Fibroblast of skin of abdomen (primary cell): ENCODE measurements at regions not wholly inside any gene's neighbourhood (a gene's known extent, or its start where the extent isn't known, plus 50 kb on each side); places are given as distances from the start of the nearest gene placed in this dataset.
"Not testable (repeated sequence)": the region's sequence is repeated elsewhere in the genome, so short reads cannot be mapped to it uniquely, and the experiment has no call there.

Experiments used
- DNase-seq: peaks from one replicate; pipeline ENCODE4 v3.0.0-alpha.2; 2013

GRCh38 chr3:180421721-180422120 lies 180.2 kb upstream of the TTC14 start:
- no peak for DNase-seq

GRCh38 chr3:180424305-180424704 lies 177.7 kb upstream of the TTC14 start:
- DNase-seq, result not testable (repeated sequence)

- no peak for DNase-seq
Measured at GRCh38 chr3:180430896-180431295, 171.1 kb upstream of the TTC14 start.

- peak; percentile 84 for DNase-seq
Measured at GRCh38 chr3:180433152-180433551, 168.8 kb upstream of the TTC14 start.

- DNase-seq, result peak; percentile 41
Measured at GRCh38 chr3:180447136-180447535, 154.8 kb upstream of the TTC14 start.

- DNase-seq, result not testable (repeated sequence)
Measured at GRCh38 chr3:180448407-180448806, 153.6 kb upstream of the TTC14 start.

GRCh38 chr3:180457225-180457624 lies 144.7 kb upstream of the TTC14 start:
- no peak for DNase-seq

- peak; percentile 10 for DNase-seq
Measured at GRCh38 chr3:180466401-180467011, 135.5 kb upstream of the TTC14 start.

- DNase-seq, result peak; percentile 3
Measured at GRCh38 chr3:180467177-180467576, 134.8 kb upstream of the TTC14 start.

GRCh38 chr3:180469149-180469548 lies 132.8 kb upstream of the TTC14 start:
- no peak for DNase-seq

GRCh38 chr3:180478695-180479094 lies 123.3 kb upstream of the TTC14 start:
- no peak for DNase-seq

- DNase-seq, result no peak
Measured at GRCh38 chr3:180492047-180492446, 109.9 kb upstream of the TTC14 start.

GRCh38 chr3:180496995-180497394 lies 105.0 kb upstream of the TTC14 start:
- no peak for DNase-seq

GRCh38 chr3:180516368-180516767 lies 85.6 kb upstream of the TTC14 start:
- DNase-seq, result no peak

GRCh38 chr3:180523040-180523439 lies 78.9 kb upstream of the TTC14 start:
- DNase-seq, result no peak

GRCh38 chr3:180528843-180529242 lies 73.1 kb upstream of the TTC14 start:
- no peak for DNase-seq

- DNase-seq, result no peak
Measured at GRCh38 chr3:180529778-180530177, 72.2 kb upstream of the TTC14 start.

- no peak for DNase-seq
Measured at GRCh38 chr3:180530276-180530675, 71.7 kb upstream of the TTC14 start.

GRCh38 chr3:180531303-180532278 lies 70.4 kb upstream of the TTC14 start:
- no peak for DNase-seq

GRCh38 chr3:180534828-180535227 lies 67.1 kb upstream of the TTC14 start:
- no peak for DNase-seq

- DNase-seq, result no peak
Measured at GRCh38 chr3:180538493-180538892, 63.5 kb upstream of the TTC14 start.

GRCh38 chr3:180543877-180544276 lies 58.1 kb upstream of the TTC14 start:
- no peak for DNase-seq

- DNase-seq, result no peak
Measured at GRCh38 chr3:180546863-180547262, 55.1 kb upstream of the TTC14 start.

- peak; percentile 24 for DNase-seq
Measured at GRCh38 chr3:180548050-180548449, 53.9 kb upstream of the TTC14 start.
